ENCODE measurements at regions not wholly inside any gene's neighbourhood (a gene's known extent, or its start where the extent isn't known, plus 50 kb on each side); places are given as distances from the start of the nearest gene placed in this dataset.

- no peak overlapping the region for H3K9ac ChIP-seq (replicated peaks; ENCODE audit: extremely low read depth, insufficient read depth, low read length)
- ChIA-PET POLR2A (no interaction called here), CTCF (no interaction called here)
- H2AFZ ChIP-seq (ENCODE audit: low read depth, low read length): no peak overlapping the region
- FAIRE-seq: no peak
- no peaks in the 10 kb centered on the region for H3K9me1 ChIP-seq (replicated peaks; ENCODE audit: control insufficient read depth, extremely low read depth, insufficient read depth, low read length)
- intact Hi-C loops (cut with micrococcal nuclease) (no loop called here), dilution Hi-C loops (cut with MboI; ENCODE audit: extremely low pct_ligation_motif_present, low sequenced_read_pairs) (no loop called here)
- H4K20me1 ChIP-seq (replicated peaks; ENCODE audit: control insufficient read depth, extremely low read depth, insufficient read depth, low read length): no peaks in the 10 kb centered on the region
- no peaks in the 10 kb centered on the region for H3K79me2 ChIP-seq (ENCODE audit: control insufficient read depth, insufficient read depth, low read length)
- DNase-seq (ENCODE audit: low read depth, low spot score): no peak
- H3K4me2 ChIP-seq (ENCODE audit: insufficient read depth, low read length): no peak overlapping the region
- no peak overlapping the region for H3K4me3 ChIP-seq (replicated peaks in 1 of 3; ENCODE audit: insufficient read depth in 1 of 3, low read depth in 1 of 3, low read length in 3 of 3)
- TF ChIP-seq MAX (IDR thresholded peaks at IDR 0.05; ENCODE audit: insufficient read depth, insufficient read length) (no peak), EZH2 (IDR thresholded peaks at IDR 0.05; ENCODE audit: borderline replicate concordance, low read depth, low read length, severe bottlenecking) (no peak), JUN (IDR thresholded peaks at IDR 0.05; ENCODE audit: borderline replicate concordance, insufficient read depth, insufficient read length, low read depth) (no peak), POLR2AphosphoS5 (IDR thresholded peaks at IDR 0.05; ENCODE audit: insufficient read depth, low read depth, low read length) (no peak), GATA2 (IDR thresholded peaks at IDR 0.05; ENCODE audit: insufficient read depth, insufficient read length, low read depth, low read length) (no peak), CTCF (IDR thresholded peaks at IDR 0.05; ENCODE audit: extremely low read depth in 1 of 2, insufficient read depth in 1 of 2, low read depth in 1 of 2, low read length in 2 of 2) (no peak), FOS (IDR thresholded peaks at IDR 0.05; ENCODE audit: borderline replicate concordance, insufficient read depth, low read length) (no peak), POLR2A (IDR thresholded peaks at IDR 0.05; ENCODE audit: low read depth, low read length) (no peak), MYC (IDR thresholded peaks at IDR 0.05; ENCODE audit: low read depth, low read length) (no peak)
- no peak overlapping the region for H3K27ac ChIP-seq (ENCODE audit: insufficient read depth, low read depth, low read length)
- no peaks in the 10 kb centered on the region for H3K4me1 ChIP-seq (ENCODE audit: control insufficient read depth, extremely low read depth, insufficient read depth, low read length)
- no TSS peak for BruUV-seq (replicated peaks)
- no peaks in the 10 kb centered on the region for H3K27me3 ChIP-seq (ENCODE audit: control insufficient read depth in 2 of 2, insufficient read depth in 2 of 2, low read length in 2 of 2)
- H3K9me3 ChIP-seq (replicated peaks; ENCODE audit: control insufficient read depth, insufficient read depth, low read length): peaks cover 2% of the 10 kb centered on the region
- H3K36me3 ChIP-seq (ENCODE audit: control insufficient read depth in 2 of 2, extremely low read depth in 1 of 2, insufficient read depth in 2 of 2, low read length in 2 of 2): no peaks in the 10 kb centered on the region
Observed at GRCh38 chr12:115305867-115306266, 621.9 kb upstream of the TBX3 start.

All from endothelial cell of umbilical vein (primary cell).